GOT3 (cell line): ENCODE measurements at regions not wholly inside any gene's neighbourhood (a gene's known extent, or its start where the extent isn't known, plus 50 kb on each side); places are given as distances from the start of the nearest gene placed in this dataset.

Experiments used
- DNase-seq: peaks from one replicate; lab custom pipeline; 2025; ENCODE audit warnings: mixed read lengths; lab: John Stamatoyannopoulos, UW

- no peak for DNase-seq
Measured at GRCh38 chr15:97791824-97792792, 168.4 kb upstream of the ARRDC4 start.

- no peak for DNase-seq
Measured at GRCh38 chr15:97804950-97805349, 155.6 kb upstream of the ARRDC4 start.

- no peak for DNase-seq
Measured at GRCh38 chr15:97806766-97807165, 153.7 kb upstream of the ARRDC4 start.

- no peak for DNase-seq
Measured at GRCh38 chr15:97815835-97816234, 144.7 kb upstream of the ARRDC4 start.

GRCh38 chr15:97817276-97817890, 143.1 kb upstream of the ARRDC4 start:
- no peak for DNase-seq

- no peak for DNase-seq
Measured at GRCh38 chr15:97836003-97836402, 124.5 kb upstream of the ARRDC4 start.

- DNase-seq, result no peak
Measured at GRCh38 chr15:97837896-97838295, 122.6 kb upstream of the ARRDC4 start.

- no peak for DNase-seq
Measured at GRCh38 chr15:97838606-97839210, 121.8 kb upstream of the ARRDC4 start.

- no peak for DNase-seq
Measured at GRCh38 chr15:97840501-97840900, 120.0 kb upstream of the ARRDC4 start.

GRCh38 chr15:97841558-97841957, 118.9 kb upstream of the ARRDC4 start:
- DNase-seq, result no peak

GRCh38 chr15:97849183-97849582, 111.3 kb upstream of the ARRDC4 start:
- no peak for DNase-seq

GRCh38 chr15:97858296-97858695, 102.2 kb upstream of the ARRDC4 start:
- DNase-seq, result no peak

GRCh38 chr15:97861529-97862260, 98.8 kb upstream of the ARRDC4 start:
- no peak for DNase-seq

GRCh38 chr15:97866959-97867358, 93.5 kb upstream of the ARRDC4 start:
- DNase-seq, result no peak

GRCh38 chr15:97867870-97868269, 92.6 kb upstream of the ARRDC4 start:
- no peak for DNase-seq

- DNase-seq, result no peak
Measured at GRCh38 chr15:97868981-97869380, 91.5 kb upstream of the ARRDC4 start.

- no peak for DNase-seq
Measured at GRCh38 chr15:97870771-97871170, 89.7 kb upstream of the ARRDC4 start.

GRCh38 chr15:97874139-97874538, 86.4 kb upstream of the ARRDC4 start:
- DNase-seq, result no peak

GRCh38 chr15:97875025-97875512, 85.4 kb upstream of the ARRDC4 start:
- no peak for DNase-seq

GRCh38 chr15:97875513-97876280, 84.8 kb upstream of the ARRDC4 start:
- no peak for DNase-seq

- DNase-seq, result no peak
Measured at GRCh38 chr15:97876281-97876675, 84.2 kb upstream of the ARRDC4 start.
